Colonic mucosa (tissue), 4 donors: ENCODE measurements at regions not wholly inside any gene's neighbourhood (a gene's known extent, or its start where the extent isn't known, plus 50 kb on each side); places are given as distances from the start of the nearest gene placed in this dataset.

Source experiments
- DNase-seq: peaks from one replicate; pipeline ENCODE4 v3.0.0-alpha.2; 2020
- H3K27ac ChIP-seq: fragments of 200-600 bp; one replicate; pipeline ENCODE4 v1.8.0; 2021
- H3K27me3 ChIP-seq: fragments of 200-600 bp; one replicate; pipeline ENCODE4 v1.8.0; 2021
- H3K36me3 ChIP-seq: fragments of 200-600 bp; one replicate; pipeline ENCODE4 v1.8.0; 2021
- H3K4me1 ChIP-seq: fragments of 200-600 bp; one replicate; pipeline ENCODE4 v1.8.0; 2021; ENCODE audit warnings: mild to moderate bottlenecking
- H3K4me3 ChIP-seq: fragments of 200-600 bp; one replicate; pipeline ENCODE4 v1.8.0; 2021
- H3K9ac ChIP-seq, 2 donors: one replicate each; pipeline ENCODE4 v1.7.0; 2013; ENCODE audit warnings: control low read depth in 2 of 2, low read depth in 2 of 2, low read length in 2 of 2
- H3K9me3 ChIP-seq: fragments of 200-600 bp; one replicate; pipeline ENCODE4 v1.8.0; 2021
- CTCF ChIP-seq: fragments of 200-600 bp; IDR thresholded peaks from one replicate; pipeline ENCODE4 v1.8.0; 2022; ENCODE audit warnings: antibody characterized with exemption, mild to moderate bottlenecking
- intact Hi-C: fragments of 100-400 bp; cut with DNase I; formaldehyde crosslinking; loops from one replicate; pipeline ENCODE4 v1.14.1; 2022
- donor health status: healthy.
- donor health status: DM: no; HTN: no; CAD: no.
- donor health status: DM: no; HTN: no; CAD: no.

GRCh38 chr4:138553001-138553845 is 311.1 kb upstream of the SLC7A11 start:
- Histone ChIP-seq H3K9me3 (no peaks in the 10 kb centered on the region), H3K27ac (no peak overlapping the region), H3K9ac (no peak overlapping the region), H3K4me1 (no peaks in the 10 kb centered on the region), H3K27me3 (no peaks in the 10 kb centered on the region), H3K36me3 (no peaks in the 10 kb centered on the region), H3K4me3 (no peak overlapping the region)
- intact Hi-C loops, result no loop called here
- no peak for TF ChIP-seq CTCF
- DNase-seq, result no peak

GRCh38 chr4:138542191-138542776 is 300.1 kb upstream of the SLC7A11 start:
- H3K9ac ChIP-seq, result no peak overlapping the region
- H3K36me3 ChIP-seq, result no peaks in the 10 kb centered on the region
- no peaks in the 10 kb centered on the region for H3K4me1 ChIP-seq
- intact Hi-C loops, result no loop called here
- no peaks in the 10 kb centered on the region for H3K9me3 ChIP-seq
- no peaks in the 10 kb centered on the region for H3K27me3 ChIP-seq
- no peak overlapping the region for H3K4me3 ChIP-seq
- no peak overlapping the region for H3K27ac ChIP-seq
- DNase-seq, result no peak
- TF ChIP-seq CTCF, result no peak

- no peak overlapping the region for H3K9ac ChIP-seq
- H3K27ac ChIP-seq, result no peak overlapping the region
- DNase-seq, result no peak
- H3K27me3 ChIP-seq, result no peaks in the 10 kb centered on the region
- intact Hi-C loops, result no loop called here
- no peaks in the 10 kb centered on the region for H3K36me3 ChIP-seq
- no peaks in the 10 kb centered on the region for H3K9me3 ChIP-seq
- H3K4me3 ChIP-seq, result no peak overlapping the region
- TF ChIP-seq CTCF, result no peak
- no peaks in the 10 kb centered on the region for H3K4me1 ChIP-seq
These were observed 298.1 kb upstream of the SLC7A11 start for GRCh38 chr4:138540056-138540800.

- H3K27me3 ChIP-seq, result no peaks in the 10 kb centered on the region
- TF ChIP-seq CTCF, result no peak
- no peaks in the 10 kb centered on the region for H3K4me1 ChIP-seq
- no peaks in the 10 kb centered on the region for H3K9me3 ChIP-seq
- H3K4me3 ChIP-seq, result no peak overlapping the region
- H3K36me3 ChIP-seq, result no peaks in the 10 kb centered on the region
- H3K9ac ChIP-seq, result no peak overlapping the region
- intact Hi-C loops, result no loop called here
- H3K27ac ChIP-seq, result no peak overlapping the region
- no peak for DNase-seq
These were observed 296.6 kb upstream of the SLC7A11 start for GRCh38 chr4:138538743-138539142.

- H3K9ac ChIP-seq, result no peak overlapping the region
- intact Hi-C loops, result no loop called here
- no peaks in the 10 kb centered on the region for H3K27me3 ChIP-seq
- TF ChIP-seq CTCF, result no peak
- H3K4me1 ChIP-seq, result no peaks in the 10 kb centered on the region
- H3K27ac ChIP-seq, result no peak overlapping the region
- DNase-seq, result no peak
- H3K9me3 ChIP-seq, result no peaks in the 10 kb centered on the region
- no peak overlapping the region for H3K4me3 ChIP-seq
- no peaks in the 10 kb centered on the region for H3K36me3 ChIP-seq
These were observed 295.8 kb upstream of the SLC7A11 start for GRCh38 chr4:138537731-138538490.
